ENCODE measurements at regions not wholly inside any gene's neighbourhood (a gene's known extent, or its start where the extent isn't known, plus 50 kb on each side); places are given as distances from the start of the nearest gene placed in this dataset.

DNA sequence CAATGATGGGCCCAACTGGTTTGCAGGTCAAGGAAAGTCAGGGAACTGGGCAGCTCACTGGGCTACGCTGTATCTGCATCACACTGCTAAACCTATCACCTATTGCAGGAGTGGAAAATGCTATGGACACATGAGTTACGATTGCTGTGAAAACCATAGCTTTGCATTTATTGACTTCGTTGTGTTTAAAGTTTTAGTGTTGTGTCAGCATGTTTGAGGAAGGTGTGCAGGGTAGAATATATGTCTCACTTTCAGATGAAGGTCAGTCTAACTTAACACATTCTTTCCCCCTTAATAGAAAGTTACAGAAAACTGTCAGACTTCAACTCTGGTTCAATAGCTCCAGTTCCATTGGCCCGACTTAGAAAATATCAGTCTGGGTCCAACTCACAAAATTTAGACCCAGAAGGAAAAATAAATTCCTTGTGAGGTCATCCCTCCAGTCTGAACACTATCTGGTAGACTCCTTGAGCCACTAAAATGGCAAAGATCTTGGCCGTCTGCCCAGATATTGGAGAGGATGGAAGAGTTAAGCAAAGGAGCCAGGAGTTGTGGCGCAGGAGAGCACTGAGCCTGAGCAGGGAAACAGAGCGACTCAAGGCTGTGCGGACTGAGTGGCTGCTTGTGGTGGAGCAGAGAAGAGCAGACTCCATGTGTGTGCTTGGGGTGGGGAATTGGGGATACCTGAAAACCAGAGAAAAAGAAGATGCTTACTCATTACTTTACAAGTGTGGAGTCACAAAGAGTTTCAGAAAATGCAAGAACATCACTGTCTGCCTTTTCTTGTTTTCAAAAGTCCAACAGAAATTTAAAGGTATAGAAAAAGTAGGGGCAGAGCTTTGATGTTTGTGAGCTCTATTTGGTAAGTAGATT lies 518.5 kb downstream of the FGF9 start:
- H3K9ac ChIP-seq (ENCODE audit: insufficient read depth, low read length): no peak overlapping the region
- H3K79me2 ChIP-seq (ENCODE audit: control insufficient read depth, insufficient read depth, low read length): no peaks in the 10 kb centered on the region
- H4K20me1 ChIP-seq (ENCODE audit: control insufficient read depth, extremely low read depth, insufficient read depth, low read length): no peaks in the 10 kb centered on the region
- no peaks in the 10 kb centered on the region for H3K27me3 ChIP-seq (ENCODE audit: control insufficient read depth, insufficient read depth, low read length)
- no peak for DNase-seq (ENCODE audit: low read depth in 2 of 2)
- TF ChIP-seq, protein P1, sequence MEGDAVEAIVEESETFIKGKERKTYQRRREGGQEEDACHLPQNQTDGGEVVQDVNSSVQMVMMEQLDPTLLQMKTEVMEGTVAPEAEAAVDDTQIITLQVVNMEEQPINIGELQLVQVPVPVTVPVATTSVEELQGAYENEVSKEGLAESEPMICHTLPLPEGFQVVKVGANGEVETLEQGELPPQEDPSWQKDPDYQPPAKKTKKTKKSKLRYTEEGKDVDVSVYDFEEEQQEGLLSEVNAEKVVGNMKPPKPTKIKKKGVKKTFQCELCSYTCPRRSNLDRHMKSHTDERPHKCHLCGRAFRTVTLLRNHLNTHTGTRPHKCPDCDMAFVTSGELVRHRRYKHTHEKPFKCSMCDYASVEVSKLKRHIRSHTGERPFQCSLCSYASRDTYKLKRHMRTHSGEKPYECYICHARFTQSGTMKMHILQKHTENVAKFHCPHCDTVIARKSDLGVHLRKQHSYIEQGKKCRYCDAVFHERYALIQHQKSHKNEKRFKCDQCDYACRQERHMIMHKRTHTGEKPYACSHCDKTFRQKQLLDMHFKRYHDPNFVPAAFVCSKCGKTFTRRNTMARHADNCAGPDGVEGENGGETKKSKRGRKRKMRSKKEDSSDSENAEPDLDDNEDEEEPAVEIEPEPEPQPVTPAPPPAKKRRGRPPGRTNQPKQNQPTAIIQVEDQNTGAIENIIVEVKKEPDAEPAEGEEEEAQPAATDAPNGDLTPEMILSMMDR (conservative IDR thresholded peaks at IDR 0.05 in 1 of 2, IDR thresholded peaks at IDR 0.05 in 1 of 2; ENCODE audit: low read depth in 1 of 2, low read length in 2 of 2): no peak
- no peak for TF ChIP-seq EZH2 (IDR thresholded peaks at IDR 0.05; ENCODE audit: low read length, missing control alignments)
- no peak overlapping the region for H3K27ac ChIP-seq (ENCODE audit: insufficient read depth, low read length)
- no peaks in the 10 kb centered on the region for H3K36me3 ChIP-seq (ENCODE audit: control insufficient read depth, insufficient read depth, low read length)
- no peak overlapping the region for H3K4me3 ChIP-seq (replicated peaks in 1 of 4; ENCODE audit: control extremely low read depth in 1 of 4, insufficient read depth in 1 of 4, low read depth in 3 of 4, low read length in 4 of 4)
- H3K4me1 ChIP-seq (ENCODE audit: control insufficient read depth, extremely low read depth, insufficient read depth, low read length): no peaks in the 10 kb centered on the region
- H2AFZ ChIP-seq (ENCODE audit: low read length): no peak overlapping the region
- H3K9me3 ChIP-seq (ENCODE audit: control insufficient read depth, insufficient read depth, low read depth, low read length): no peaks in the 10 kb centered on the region
- no peak overlapping the region for H3K4me2 ChIP-seq (ENCODE audit: extremely low read depth, insufficient read depth, low read length)

DNA sequence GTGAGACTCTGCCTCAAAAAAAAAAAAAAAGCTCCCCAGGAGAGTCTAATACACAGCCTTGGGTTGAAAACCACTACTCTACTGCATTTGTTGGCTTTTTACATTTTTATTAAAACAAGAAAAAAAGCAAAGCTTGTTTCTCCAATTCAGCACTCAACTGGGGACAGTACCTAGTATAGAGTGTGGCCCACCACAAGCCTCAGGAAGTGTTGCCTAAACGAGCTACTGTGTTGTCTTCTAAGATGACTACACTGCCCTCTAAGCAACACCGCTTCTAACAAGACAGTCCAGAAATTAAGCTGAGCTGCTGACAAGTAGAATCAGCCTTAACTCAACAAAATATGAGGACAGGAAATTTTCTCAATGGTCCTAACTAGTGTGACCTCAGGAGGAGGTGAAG lies 522.2 kb downstream of the FGF9 start:
- Histone ChIP-seq H2AFZ (ENCODE audit: low read length) (no peak overlapping the region), H3K36me3 (ENCODE audit: control insufficient read depth, insufficient read depth, low read length) (no peaks in the 10 kb centered on the region), H3K79me2 (ENCODE audit: control insufficient read depth, insufficient read depth, low read length) (no peaks in the 10 kb centered on the region), H3K4me1 (ENCODE audit: control insufficient read depth, extremely low read depth, insufficient read depth, low read length) (no peaks in the 10 kb centered on the region), H3K27me3 (ENCODE audit: control insufficient read depth, insufficient read depth, low read length) (no peaks in the 10 kb centered on the region), H3K9ac (ENCODE audit: insufficient read depth, low read length) (no peak overlapping the region), H3K4me2 (ENCODE audit: extremely low read depth, insufficient read depth, low read length) (no peak overlapping the region), H4K20me1 (ENCODE audit: control insufficient read depth, extremely low read depth, insufficient read depth, low read length) (no peaks in the 10 kb centered on the region), H3K4me3 (replicated peaks in 1 of 4; ENCODE audit: control extremely low read depth in 1 of 4, insufficient read depth in 1 of 4, low read depth in 3 of 4, low read length in 4 of 4) (no peak overlapping the region), H3K27ac (ENCODE audit: insufficient read depth, low read length) (no peak overlapping the region), H3K9me3 (ENCODE audit: control insufficient read depth, insufficient read depth, low read depth, low read length) (no peaks in the 10 kb centered on the region)
- TF ChIP-seq, protein P1 (conservative IDR thresholded peaks at IDR 0.05 in 1 of 2, IDR thresholded peaks at IDR 0.05 in 1 of 2; ENCODE audit: low read depth in 1 of 2, low read length in 2 of 2): no peak
- TF ChIP-seq EZH2 (IDR thresholded peaks at IDR 0.05; ENCODE audit: low read length, missing control alignments): no peak
- no peak for DNase-seq (ENCODE audit: low read depth in 2 of 2)

DNA sequence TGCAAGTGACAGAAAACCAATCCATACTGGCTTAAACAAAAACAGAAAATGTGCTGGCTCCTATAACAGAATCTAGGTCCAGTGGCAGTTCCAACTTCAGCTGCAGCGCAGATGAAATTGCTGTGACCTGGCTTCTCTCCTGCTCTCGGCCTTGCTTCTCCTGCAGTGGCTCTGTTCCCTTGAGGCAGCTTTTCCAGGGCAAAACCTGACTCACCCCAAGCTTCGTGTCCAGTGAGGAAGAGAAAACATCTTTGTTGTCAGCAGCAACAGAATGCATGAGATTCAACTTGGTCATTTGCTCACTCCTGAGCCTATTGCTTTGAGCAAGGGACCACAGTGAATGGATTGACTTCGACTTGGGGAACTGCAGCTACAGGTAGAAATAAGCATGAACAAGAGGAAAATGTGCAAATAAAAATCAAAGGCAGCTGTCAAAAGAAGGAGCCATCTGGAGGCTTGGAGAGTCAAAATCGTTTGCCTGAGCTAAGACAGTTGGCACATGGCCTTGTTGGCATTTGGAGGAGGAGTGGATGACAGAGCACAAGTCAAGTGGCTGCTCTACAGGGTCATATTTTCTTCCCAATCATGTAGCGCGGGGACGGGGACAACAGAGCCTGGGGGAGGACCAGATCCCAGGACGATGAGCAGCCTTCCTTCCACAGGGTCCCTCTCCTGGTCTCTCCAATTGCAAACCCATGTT lies 523.4 kb downstream of the FGF9 start:
- H3K27ac ChIP-seq (ENCODE audit: insufficient read depth, low read length): no peak overlapping the region
- H3K79me2 ChIP-seq (ENCODE audit: control insufficient read depth, insufficient read depth, low read length): no peaks in the 10 kb centered on the region
- H3K9me3 ChIP-seq (ENCODE audit: control insufficient read depth, insufficient read depth, low read depth, low read length): no peaks in the 10 kb centered on the region
- no peaks in the 10 kb centered on the region for H3K4me1 ChIP-seq (ENCODE audit: control insufficient read depth, extremely low read depth, insufficient read depth, low read length)
- H4K20me1 ChIP-seq (ENCODE audit: control insufficient read depth, extremely low read depth, insufficient read depth, low read length): no peaks in the 10 kb centered on the region
- no peaks in the 10 kb centered on the region for H3K27me3 ChIP-seq (ENCODE audit: control insufficient read depth, insufficient read depth, low read length)
- no peaks in the 10 kb centered on the region for H3K36me3 ChIP-seq (ENCODE audit: control insufficient read depth, insufficient read depth, low read length)
- no peak for DNase-seq (ENCODE audit: low read depth in 2 of 2)
- no peak overlapping the region for H2AFZ ChIP-seq (ENCODE audit: low read length)
- no peak overlapping the region for H3K4me2 ChIP-seq (ENCODE audit: extremely low read depth, insufficient read depth, low read length)
- H3K4me3 ChIP-seq (replicated peaks in 1 of 4; ENCODE audit: control extremely low read depth in 1 of 4, insufficient read depth in 1 of 4, low read depth in 3 of 4, low read length in 4 of 4): no peak overlapping the region
- TF ChIP-seq, protein P1 (conservative IDR thresholded peaks at IDR 0.05 in 1 of 2, IDR thresholded peaks at IDR 0.05 in 1 of 2; ENCODE audit: low read depth in 1 of 2, low read length in 2 of 2): no peak
- TF ChIP-seq EZH2 (IDR thresholded peaks at IDR 0.05; ENCODE audit: low read length, missing control alignments): no peak
- no peak overlapping the region for H3K9ac ChIP-seq (ENCODE audit: insufficient read depth, low read length)
